ENCODE measurements at regions not wholly inside any gene's neighbourhood (a gene's known extent, or its start where the extent isn't known, plus 50 kb on each side); places are given as distances from the start of the nearest gene placed in this dataset.

GRCh38 chr9:102273952-102274351 lies 535.5 kb upstream of the GRIN3A start:
- no peak for TF ChIP-seq CTCF (IDR thresholded peaks at IDR 0.05)
- no peak for TF ChIP-seq POLR2A (IDR thresholded peaks at IDR 0.05)
- TF ChIP-seq POLR2AphosphoS5 (IDR thresholded peaks at IDR 0.05), result no peak

All from upper lobe of left lung (tissue), 4 donors.